Mesenchymal stem cell (in vitro differentiated cells and primary cell): ENCODE measurements at regions not wholly inside any gene's neighbourhood (a gene's known extent, or its start where the extent isn't known, plus 50 kb on each side); places are given as distances from the start of the nearest gene placed in this dataset.

Experiments used
- DNase-seq: peaks from one replicate; pipeline ENCODE4 v3.0.0-alpha.2; 2013
- H2AFZ ChIP-seq: one replicate; pipeline ENCODE4 v1.6.1; 2013; ENCODE audit warnings: low read depth, mild to moderate bottlenecking, control low read depth, inconsistent platforms, low read length, moderate library complexity
- H2AK5ac ChIP-seq: 2 replicates; pipeline ENCODE4 v1.6.1; 2013; ENCODE audit warnings: low read length, moderate library complexity, mild to moderate bottlenecking, inconsistent platforms; ENCODE audit not compliant: severe bottlenecking
- H2BK120ac ChIP-seq: one replicate; pipeline ENCODE4 v1.6.1; 2013; ENCODE audit warnings: low read depth, mild to moderate bottlenecking, inconsistent platforms, low read length, moderate library complexity
- H2BK12ac ChIP-seq, 2 experiments: one replicate each; pipeline ENCODE4 v1.6.1; 2013; ENCODE audit warnings: inconsistent platforms in 2 of 2, low read length in 2 of 2, mild to moderate bottlenecking in 2 of 2, moderate library complexity in 2 of 2, control low read depth in 1 of 2
- H2BK15ac ChIP-seq: one replicate; pipeline ENCODE4 v1.6.1; 2013; ENCODE audit warnings: mild to moderate bottlenecking, low read depth, inconsistent platforms; ENCODE audit not compliant: poor library complexity, severe bottlenecking
- H2BK5ac ChIP-seq: 2 replicates; pipeline ENCODE4 v1.6.1; 2013; ENCODE audit warnings: low read depth, mild to moderate bottlenecking, low read length, control low read depth, inconsistent platforms; ENCODE audit not compliant: poor library complexity, severe bottlenecking
- H3K14ac ChIP-seq, 2 experiments: one replicate each; pipeline ENCODE4 v1.6.1; 2013; ENCODE audit warnings: inconsistent platforms in 2 of 2, low read length in 2 of 2, control low read depth in 1 of 2, mild to moderate bottlenecking in 1 of 2, moderate library complexity in 1 of 2
- H3K18ac ChIP-seq, 2 experiments: one replicate each; pipeline ENCODE4 v1.6.1; 2013; ENCODE audit warnings: inconsistent platforms in 2 of 2, low read length in 2 of 2, control low read depth in 1 of 2, low read depth in 1 of 2, mild to moderate bottlenecking in 1 of 2
- H3K23ac ChIP-seq, 2 experiments: one replicate each; pipeline ENCODE4 v1.6.1; 2013; ENCODE audit warnings: inconsistent platforms in 2 of 2, low read length in 2 of 2, mild to moderate bottlenecking in 2 of 2, moderate library complexity in 2 of 2, control low read depth in 1 of 2
- H3K27ac ChIP-seq: 2 replicates; pipeline ENCODE4 v1.5.1; 2013; ENCODE audit warnings: mild to moderate bottlenecking, moderate library complexity, low read length, control low read depth, inconsistent platforms; ENCODE audit not compliant: poor library complexity, severe bottlenecking
- H3K27me3 ChIP-seq, 2 experiments: 2 replicates each; pipeline versions ENCODE4 v1.6.1 to v1.7.0; 2013; ENCODE audit warnings: low read length in 2 of 2, mild to moderate bottlenecking in 2 of 2, moderate library complexity in 2 of 2, control low read depth in 1 of 2, inconsistent platforms in 1 of 2; ENCODE audit not compliant: control insufficient read depth in 1 of 2, insufficient read depth in 1 of 2
- H3K36me3 ChIP-seq, 2 experiments: 2 replicates each; pipeline versions ENCODE4 v1.6.1 to v1.7.0; 2013; ENCODE audit warnings: low read length in 2 of 2, control low read depth in 1 of 2, inconsistent platforms in 1 of 2, low read depth in 1 of 2, mild to moderate bottlenecking in 1 of 2; ENCODE audit not compliant: insufficient read depth in 2 of 2, control insufficient read depth in 1 of 2
- H3K4ac ChIP-seq, 2 experiments: one replicate each; pipeline ENCODE4 v1.6.1; 2013; ENCODE audit warnings: inconsistent platforms in 2 of 2, low read length in 2 of 2, mild to moderate bottlenecking in 2 of 2, moderate library complexity in 2 of 2, control low read depth in 1 of 2, low read depth in 1 of 2
- H3K4me1 ChIP-seq: 2 replicates; pipeline ENCODE4 v1.6.1; 2013; ENCODE audit warnings: low read depth, low read length, control low read depth; ENCODE audit not compliant: control insufficient read depth, insufficient read depth
- H3K4me2 ChIP-seq: 2 replicates; pipeline ENCODE4 v1.6.1; 2013; ENCODE audit warnings: low read length, mild to moderate bottlenecking, inconsistent platforms; ENCODE audit not compliant: poor library complexity, severe bottlenecking
- H3K4me3 ChIP-seq, 2 experiments: 2 replicates each; pipeline versions ENCODE4 v1.5.1 to v1.7.0; 2013; ENCODE audit warnings: low read length in 2 of 2, mild to moderate bottlenecking in 2 of 2, control low read depth in 1 of 2, low read depth in 1 of 2; ENCODE audit not compliant: insufficient read depth in 1 of 2
- H3K79me1 ChIP-seq: replicated peaks from 2 replicates; pipeline ENCODE4 v1.6.1; 2013; ENCODE audit warnings: mild to moderate bottlenecking, control low read depth, low read length, inconsistent platforms; ENCODE audit not compliant: poor library complexity, severe bottlenecking
- H3K9ac ChIP-seq: 2 replicates; pipeline ENCODE4 v1.7.0; 2013; ENCODE audit warnings: mild to moderate bottlenecking, low read length, moderate library complexity
- H3K9me3 ChIP-seq: 2 replicates; pipeline ENCODE4 v1.7.0; 2013; ENCODE audit warnings: mild to moderate bottlenecking, low read length; ENCODE audit not compliant: control insufficient read depth
- H4K8ac ChIP-seq: one replicate; pipeline ENCODE4 v1.6.1; 2013; ENCODE audit warnings: inconsistent platforms, mild to moderate bottlenecking, low read length, moderate library complexity
- H4K91ac ChIP-seq: one replicate; pipeline ENCODE4 v1.6.1; 2013; ENCODE audit warnings: mild to moderate bottlenecking, low read length, inconsistent platforms
- WGBS: methylation state at CpG from one replicate; pipeline ENCODE4 v1.1.7; 2013; ENCODE audit warnings: mixed read lengths; 5-methylcytosine and 5-hydroxymethylcytosine counted together

- WGBS = 94% methylated on average over 3 of the region's 4 CpGs
These were observed 391.0 kb upstream of the PTPRD start for GRCh38 chr9:11003836-11004235.

GRCh38 chr9:11011696-11012095 lies 398.9 kb upstream of the PTPRD start:
- no peak overlapping the region for H2BK5ac ChIP-seq
- peaks cover 15% of the 10 kb centered on the region for H3K9me3 ChIP-seq
- no peak overlapping the region for H2BK15ac ChIP-seq
- H3K4me2 ChIP-seq = no peak overlapping the region
- no peaks in the 10 kb centered on the region for H3K36me3 ChIP-seq
- H3K27ac ChIP-seq = no peak overlapping the region
- WGBS = 92% methylated on average over 7 of the region's 7 CpGs
- no peak for DNase-seq
- H3K79me1 ChIP-seq = no peaks in the 10 kb centered on the region
- no peak overlapping the region for H3K23ac ChIP-seq
- H3K4me1 ChIP-seq = no peaks in the 10 kb centered on the region
- no peak overlapping the region for H3K18ac ChIP-seq
- peak overlapping the region in 1 of 2 experiments; percentile 20 for H3K14ac ChIP-seq
- no peak overlapping the region for H3K9ac ChIP-seq
- no peak overlapping the region for H3K4me3 ChIP-seq
- no peaks in the 10 kb centered on the region for H3K27me3 ChIP-seq
- H2AK5ac ChIP-seq = no peak overlapping the region
- H2BK120ac ChIP-seq = no peak overlapping the region
- no peak overlapping the region for H2AFZ ChIP-seq
- H4K91ac ChIP-seq = peak overlapping the region; percentile 39
- H2BK12ac ChIP-seq = no peak overlapping the region
- H4K8ac ChIP-seq = no peak overlapping the region
- H3K4ac ChIP-seq = no peak overlapping the region

More at GRCh38 chr9:11003836-11004235, 391.0 kb upstream of the PTPRD start:
- H4K91ac ChIP-seq = no peak overlapping the region
- no peaks in the 10 kb centered on the region for H3K79me1 ChIP-seq
- no peak overlapping the region for H2BK15ac ChIP-seq
- no peak overlapping the region for H3K14ac ChIP-seq
- H3K4me2 ChIP-seq = no peak overlapping the region
- H3K9ac ChIP-seq = no peak overlapping the region
- H2BK5ac ChIP-seq = no peak overlapping the region
- no peak overlapping the region for H3K27ac ChIP-seq
- no peak overlapping the region for H3K4ac ChIP-seq
- no peak for DNase-seq
- no peaks in the 10 kb centered on the region for H3K36me3 ChIP-seq
- no peak overlapping the region for H4K8ac ChIP-seq
- no peaks in the 10 kb centered on the region for H3K4me1 ChIP-seq
- no peak overlapping the region for H2BK12ac ChIP-seq
- no peak overlapping the region for H3K23ac ChIP-seq
- no peak overlapping the region for H3K4me3 ChIP-seq
- H3K9me3 ChIP-seq = peaks cover 12% of the 10 kb centered on the region
- H2BK120ac ChIP-seq = no peak overlapping the region
- no peak overlapping the region for H2AFZ ChIP-seq
- H3K18ac ChIP-seq = no peak overlapping the region
- H2AK5ac ChIP-seq = no peak overlapping the region
- H3K27me3 ChIP-seq = no peaks in the 10 kb centered on the region

GRCh38 chr9:11016081-11016480 lies 403.3 kb upstream of the PTPRD start:
- Histone ChIP-seq H3K27me3 (no peaks in the 10 kb centered on the region), H3K9me3 (peaks cover 14% of the 10 kb centered on the region), H3K4me2 (no peak overlapping the region), H3K14ac (no peak overlapping the region), H2BK12ac (no peak overlapping the region), H3K36me3 (no peaks in the 10 kb centered on the region), H4K91ac (no peak overlapping the region), H3K4me3 (no peak overlapping the region), H3K4me1 (no peaks in the 10 kb centered on the region), H3K4ac (no peak overlapping the region), H3K27ac (no peak overlapping the region), H2AFZ (no peak overlapping the region), H3K18ac (no peak overlapping the region), H3K79me1 (no peaks in the 10 kb centered on the region), H3K23ac (no peak overlapping the region), H2BK5ac (no peak overlapping the region), H2BK15ac (no peak overlapping the region), H2BK120ac (no peak overlapping the region), H3K9ac (no peak overlapping the region), H2AK5ac (no peak overlapping the region), H4K8ac (no peak overlapping the region)
- DNase-seq = no peak
- WGBS = 100% methylated on average over 2 of the region's 2 CpGs

DNA sequence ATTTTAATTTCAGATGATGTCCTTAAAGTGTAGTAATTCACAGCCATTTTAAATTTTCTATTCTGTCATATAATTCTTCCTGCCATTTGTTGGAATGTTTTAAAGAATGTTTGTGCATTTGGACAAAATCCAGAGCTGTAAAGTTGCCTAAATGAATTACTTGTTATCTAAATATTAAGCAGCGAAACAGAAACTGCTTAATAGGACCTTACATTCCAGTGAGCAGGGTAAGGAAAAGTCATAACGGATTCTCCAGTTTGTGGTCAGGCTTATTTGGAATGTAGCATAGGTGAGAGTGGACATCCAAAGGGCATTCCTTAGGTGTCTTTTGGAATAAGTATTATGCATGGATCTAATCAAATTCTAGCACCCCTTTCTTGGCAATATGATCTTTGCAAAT lies 410.4 kb upstream of the PTPRD start:
- Histone ChIP-seq H3K4me1 (no peaks in the 10 kb centered on the region), H4K8ac (no peak overlapping the region), H2BK15ac (no peak overlapping the region), H2AFZ (no peak overlapping the region), H3K79me1 (no peaks in the 10 kb centered on the region), H3K36me3 (no peaks in the 10 kb centered on the region), H3K27me3 (no peaks in the 10 kb centered on the region), H3K23ac (no peak overlapping the region), H3K9me3 (peaks cover 6% of the 10 kb centered on the region), H3K14ac (no peak overlapping the region), H3K27ac (no peak overlapping the region), H3K4me3 (no peak overlapping the region), H3K4ac (no peak overlapping the region), H2AK5ac (no peak overlapping the region), H4K91ac (no peak overlapping the region), H3K4me2 (no peak overlapping the region), H2BK12ac (no peak overlapping the region), H2BK5ac (no peak overlapping the region), H3K9ac (no peak overlapping the region), H3K18ac (no peak overlapping the region), H2BK120ac (no peak overlapping the region)
- WGBS = 39% methylated on average over 2 of the region's 2 CpGs
- DNase-seq = peak; percentile 19
